Right atrium auricular region (tissue), 2 donors: ENCODE measurements at regions not wholly inside any gene's neighbourhood (a gene's known extent, or its start where the extent isn't known, plus 50 kb on each side); places are given as distances from the start of the nearest gene placed in this dataset.
A peak's percentile ranks its signal among the peaks of the same experiment; 100 is the strongest.

Experiments used
- DNase-seq: peaks from one replicate; pipeline ENCODE4 v3.0.0-alpha.2; 2019; ENCODE audit warnings: low spot score
- H3K27ac ChIP-seq, 2 donors: fragments of 200-600 bp; sonication (generic); 1 replicate in 1 of 2; 2 replicates in 1 of 2; pipeline ENCODE4 v1.5.1; 2016 to 2019
- H3K27me3 ChIP-seq, 2 donors: fragments of 200-600 bp; sonication (generic); one replicate each; pipeline versions ENCODE4 v1.5.1 to v1.6.0; 2017 to 2019
- H3K36me3 ChIP-seq: fragments of 200-600 bp; sonication (generic); one replicate; pipeline ENCODE4 v1.5.1; 2016
- H3K4me1 ChIP-seq, 2 donors: fragments of 200-600 bp; sonication (generic); one replicate each; pipeline versions ENCODE4 v1.5.1 to v1.6.0; 2017 to 2019
- H3K4me3 ChIP-seq, 2 donors: fragments of 200-600 bp; sonication (generic); 1 replicate in 1 of 2; 2 replicates in 1 of 2; pipeline ENCODE4 v1.5.1; 2017 to 2019; ENCODE audit warnings: mild to moderate bottlenecking in 1 of 2, moderate library complexity in 1 of 2
- H3K9me3 ChIP-seq, 2 donors: fragments of 200-600 bp; sonication (generic); one replicate each; pipeline ENCODE4 v1.5.1; 2019
- CTCF ChIP-seq, 2 donors: fragments of 200-600 bp; sonication (generic); IDR thresholded peaks; one replicate each; pipeline ENCODE4 v1.5.1; 2019; ENCODE audit warnings: antibody characterized with exemption in 2 of 2

- Histone ChIP-seq H3K27me3 (no peaks in the 10 kb centered on the region), H3K9me3 (no peaks in the 10 kb centered on the region), H3K4me1 (peaks cover 0 to 4% of the 10 kb centered on the region in 2 donors), H3K4me3 (no peak overlapping the region), H3K27ac (no peak overlapping the region), H3K36me3 (no peaks in the 10 kb centered on the region)
- no peak for TF ChIP-seq CTCF (IDR thresholded peaks at IDR 0.05)
- DNase-seq: no peak
Observed at GRCh38 chr2:41510108-41510507, 537.7 kb upstream of the PKDCC start.

- no peak for TF ChIP-seq CTCF (IDR thresholded peaks at IDR 0.05)
- no peak for DNase-seq
- Histone ChIP-seq H3K36me3 (no peaks in the 10 kb centered on the region), H3K27ac (no peak overlapping the region), H3K9me3 (no peaks in the 10 kb centered on the region), H3K27me3 (no peaks in the 10 kb centered on the region), H3K4me3 (no peak overlapping the region), H3K4me1 (no peaks in the 10 kb centered on the region)
Observed at GRCh38 chr2:41521211-41521610, 526.6 kb upstream of the PKDCC start.

- no peak for DNase-seq
- Histone ChIP-seq H3K36me3 (no peaks in the 10 kb centered on the region), H3K27me3 (no peaks in the 10 kb centered on the region), H3K27ac (no peak overlapping the region), H3K4me3 (no peak overlapping the region), H3K4me1 (no peaks in the 10 kb centered on the region), H3K9me3 (no peaks in the 10 kb centered on the region)
- TF ChIP-seq CTCF (IDR thresholded peaks at IDR 0.05): peak in 1 of 2 donors; percentile 10
Observed at GRCh38 chr2:41527525-41528323, 520.1 kb upstream of the PKDCC start.

GRCh38 chr2:41535575-41535974, 512.2 kb upstream of the PKDCC start:
- no peak overlapping the region for H3K4me3 ChIP-seq
- no peaks in the 10 kb centered on the region for H3K4me1 ChIP-seq
- H3K36me3 ChIP-seq: no peaks in the 10 kb centered on the region
- H3K27ac ChIP-seq: no peak overlapping the region
- DNase-seq: no peak
- no peaks in the 10 kb centered on the region for H3K27me3 ChIP-seq
- no peaks in the 10 kb centered on the region for H3K9me3 ChIP-seq
- TF ChIP-seq CTCF (IDR thresholded peaks at IDR 0.05): no peak

- DNase-seq: no peak
- TF ChIP-seq CTCF (IDR thresholded peaks at IDR 0.05): no peak
- Histone ChIP-seq H3K4me3 (no peak overlapping the region), H3K4me1 (no peaks in the 10 kb centered on the region), H3K36me3 (no peaks in the 10 kb centered on the region), H3K27me3 (no peaks in the 10 kb centered on the region), H3K27ac (no peak overlapping the region), H3K9me3 (no peaks in the 10 kb centered on the region)
Observed at GRCh38 chr2:41540272-41540998, 507.4 kb upstream of the PKDCC start.
